NCI-H526 treated with DMSO at 0.1 percent for 48 hours (cell line): ENCODE measurements at regions not wholly inside any gene's neighbourhood (a gene's known extent, or its start where the extent isn't known, plus 50 kb on each side); places are given as distances from the start of the nearest gene placed in this dataset.

Experiments used
- DNase-seq: peaks from one replicate; lab custom pipeline; 2025; lab: John Stamatoyannopoulos, UW

DNA sequence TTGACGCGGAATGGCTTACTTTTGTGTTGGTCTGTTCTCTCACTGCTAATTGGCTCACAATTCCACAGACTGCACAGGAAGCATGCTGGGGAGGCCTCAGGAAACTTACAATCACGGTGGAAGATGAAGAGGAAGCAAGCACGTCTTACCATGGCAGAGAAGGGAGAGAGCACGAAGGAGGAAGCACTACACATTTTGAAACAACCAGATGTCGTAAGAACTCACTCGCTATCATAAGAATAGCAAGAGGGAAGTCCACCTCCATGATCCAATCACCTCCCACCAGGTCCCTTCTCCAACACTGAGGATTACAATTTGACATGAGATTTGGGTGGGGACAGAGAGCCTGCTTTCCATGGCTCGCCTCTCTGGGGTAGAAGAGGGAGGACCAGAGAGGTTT lies 106.2 kb downstream of the KCNF1 start:
- DNase-seq = no peak

DNA sequence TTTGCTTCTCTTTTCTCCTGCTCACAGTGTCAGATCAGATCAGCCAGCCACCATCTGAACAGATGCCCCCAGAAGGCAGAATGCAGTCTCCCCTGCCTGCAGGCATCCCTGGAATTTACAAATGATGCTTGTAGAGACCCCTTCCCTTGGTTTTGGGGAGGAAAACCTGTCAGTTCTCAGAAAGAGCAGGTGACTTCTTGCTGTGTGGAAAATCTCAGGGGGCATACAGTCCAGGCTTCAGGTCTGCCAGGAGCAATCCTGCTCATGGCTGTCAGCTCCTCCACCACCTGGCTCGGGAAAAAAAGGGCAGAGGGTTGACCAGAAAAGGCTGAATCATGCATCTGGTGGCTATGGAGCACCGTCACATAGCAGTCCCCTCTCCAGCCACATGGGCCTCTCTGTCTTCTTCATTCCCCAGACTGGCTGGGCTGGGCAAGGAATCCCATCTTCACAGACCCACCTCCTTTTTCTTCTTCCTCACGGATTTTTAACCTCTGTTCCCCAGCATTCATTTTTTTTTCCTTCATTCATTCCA lies 107.0 kb downstream of the KCNF1 start:
- DNase-seq = no peak

- DNase-seq = no peak
Measured at GRCh38 chr2:11019614-11020013, 107.9 kb downstream of the KCNF1 start.

GRCh38 chr2:11022064-11022463 lies 110.3 kb downstream of the KCNF1 start:
- DNase-seq = no peak

DNA sequence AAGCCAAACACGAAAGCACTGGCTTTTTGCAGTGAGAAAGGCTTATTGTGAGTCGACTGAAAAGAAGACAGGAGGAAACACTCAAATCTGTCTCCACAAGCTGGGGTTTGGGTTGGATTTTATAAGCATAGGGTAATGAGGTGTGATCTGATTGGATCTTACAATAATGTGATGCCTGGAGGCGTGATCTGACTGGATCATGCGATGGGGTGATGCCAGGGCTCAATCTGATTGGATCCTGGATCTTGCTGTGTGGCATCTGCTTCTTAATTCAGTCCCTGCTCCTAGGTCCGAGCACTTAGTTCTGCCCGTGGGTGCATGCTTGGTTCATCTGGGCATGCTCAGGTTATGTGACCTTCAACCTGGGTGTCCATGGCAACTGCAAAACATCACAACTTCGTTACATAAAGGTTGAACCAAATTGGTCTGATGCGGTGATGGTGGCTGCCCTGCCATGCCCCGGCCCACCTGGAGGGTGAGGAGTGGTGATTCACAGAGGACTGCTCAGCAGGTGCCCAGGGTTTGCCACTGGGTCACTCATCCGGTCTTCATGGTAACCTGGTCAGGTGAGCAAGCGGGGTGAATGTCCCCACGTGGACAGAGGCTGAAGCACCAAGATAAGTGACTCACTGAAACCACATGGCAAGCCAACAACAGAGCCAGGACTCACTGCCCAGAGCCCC lies 111.0 kb downstream of the KCNF1 start:
- DNase-seq = no peak

- DNase-seq = no peak
Measured at GRCh38 chr2:11023326-11024258, 111.9 kb downstream of the KCNF1 start.

- DNase-seq = no peak
Measured at GRCh38 chr2:11024259-11024645, 112.5 kb downstream of the KCNF1 start.

DNA sequence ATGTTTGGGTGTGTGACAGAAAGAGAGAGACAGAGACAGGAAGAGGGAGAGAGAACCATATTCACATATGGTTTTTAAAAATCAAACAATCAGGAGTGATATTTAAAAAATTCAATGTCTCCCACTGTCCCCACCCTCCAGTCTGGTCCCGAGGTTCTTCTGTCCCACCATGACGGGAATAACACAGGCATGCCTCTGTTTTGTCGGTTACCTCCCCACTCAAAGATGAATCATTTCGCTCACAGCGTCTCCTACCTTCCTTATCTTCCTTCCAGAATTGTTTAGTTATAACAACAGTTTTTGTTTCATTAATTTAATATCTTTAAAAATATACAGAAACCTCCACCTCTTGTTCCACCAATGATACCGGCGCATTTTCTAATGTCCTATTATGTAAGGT lies 113.0 kb downstream of the KCNF1 start:
- no peak for DNase-seq

GRCh38 chr2:11026286-11026921 lies 114.7 kb downstream of the KCNF1 start:
- no peak for DNase-seq

GRCh38 chr2:11027195-11027594 lies 115.5 kb downstream of the KCNF1 start:
- DNase-seq = no peak

GRCh38 chr2:11028407-11028916 lies 116.7 kb downstream of the KCNF1 start:
- DNase-seq = no peak

DNA sequence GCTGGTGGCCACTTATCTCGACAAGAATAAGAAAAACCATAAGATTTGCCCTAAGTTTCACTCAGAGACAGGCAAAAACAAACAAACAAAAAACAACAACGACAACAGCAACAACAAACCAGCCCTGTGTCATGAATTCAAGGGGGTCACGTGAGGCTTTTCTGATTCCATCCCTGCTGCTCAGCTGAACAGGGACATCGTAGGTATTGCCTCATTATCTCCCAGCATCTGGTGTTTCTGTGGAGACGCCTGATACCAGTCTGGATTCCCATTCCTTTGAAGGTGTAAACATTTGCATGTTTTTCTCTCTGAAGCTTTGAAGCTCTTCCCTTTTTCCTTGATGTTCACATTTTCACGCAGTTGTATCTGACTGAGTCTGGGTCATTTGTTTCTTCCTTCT lies 117.4 kb downstream of the KCNF1 start:
- DNase-seq = no peak

GRCh38 chr2:11030036-11030435 lies 118.3 kb downstream of the KCNF1 start:
- DNase-seq = no peak

DNA sequence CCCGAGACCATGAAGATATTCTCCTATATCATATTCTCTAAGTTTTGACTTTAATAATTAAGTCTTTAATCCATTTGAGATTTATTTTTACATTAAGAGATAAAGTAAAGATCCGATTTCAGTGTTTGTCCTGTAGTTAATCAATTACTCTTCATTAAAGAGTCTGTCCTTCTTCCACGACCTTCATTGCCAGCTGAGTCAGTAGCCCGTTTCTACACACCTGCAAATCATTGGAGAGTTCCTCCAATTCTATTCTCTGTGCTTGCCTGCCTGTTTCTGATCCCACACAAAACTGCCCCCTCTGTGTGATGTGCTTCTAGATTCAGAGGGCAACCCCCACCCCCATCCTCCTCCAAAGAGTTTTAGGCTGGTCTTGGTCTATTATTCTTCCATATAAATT lies 119.2 kb downstream of the KCNF1 start:
- DNase-seq = no peak

- DNase-seq = no peak
Measured at GRCh38 chr2:11031876-11032275, 120.1 kb downstream of the KCNF1 start.

GRCh38 chr2:11032396-11032795 lies 120.7 kb downstream of the KCNF1 start:
- no peak for DNase-seq

DNA sequence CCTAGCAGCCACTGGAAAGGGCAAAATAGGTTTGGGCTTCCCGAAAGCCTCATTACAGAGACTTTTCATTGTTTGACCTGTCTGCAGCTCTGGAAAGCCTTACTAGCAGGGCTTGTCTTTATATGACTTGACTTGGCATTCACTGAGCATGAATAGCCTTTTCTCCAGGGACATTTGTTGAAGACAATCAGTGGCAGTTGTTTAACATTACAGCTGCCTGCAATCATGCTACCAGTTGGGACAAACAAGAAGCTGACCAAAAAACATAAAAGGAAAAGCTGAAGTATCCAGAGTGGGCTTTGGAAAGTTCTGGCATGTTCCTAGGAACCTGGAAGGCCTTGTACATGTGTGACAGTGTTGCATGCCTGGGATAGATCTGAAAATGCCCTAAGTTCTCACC lies 121.4 kb downstream of the KCNF1 start:
- DNase-seq = no peak

DNA sequence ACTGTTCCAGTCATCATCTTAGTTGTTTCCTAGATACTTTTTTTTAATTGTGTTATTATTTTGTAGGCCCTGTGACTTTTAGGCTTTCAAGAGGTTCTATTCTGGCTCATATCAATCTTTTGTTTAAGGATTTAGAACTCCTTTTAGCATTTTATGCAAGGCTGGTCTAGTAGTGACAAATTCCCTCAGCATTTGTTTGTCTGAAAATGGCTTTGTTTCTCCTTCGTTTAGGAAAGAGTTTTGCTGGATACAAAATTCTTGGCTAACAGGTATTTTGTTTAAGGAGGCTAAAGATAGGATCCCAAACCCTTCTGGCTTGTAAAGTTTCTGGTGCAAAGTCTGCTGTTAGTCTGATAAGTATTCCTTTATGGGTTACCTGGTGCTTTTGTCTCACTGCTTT lies 116.6 kb upstream of the SLC66A3 start:
- no peak for DNase-seq

GRCh38 chr2:11040992-11041391 lies 114.3 kb upstream of the SLC66A3 start:
- DNase-seq = no peak

- DNase-seq = no peak
Measured at GRCh38 chr2:11042841-11043240, 112.4 kb upstream of the SLC66A3 start.

DNA sequence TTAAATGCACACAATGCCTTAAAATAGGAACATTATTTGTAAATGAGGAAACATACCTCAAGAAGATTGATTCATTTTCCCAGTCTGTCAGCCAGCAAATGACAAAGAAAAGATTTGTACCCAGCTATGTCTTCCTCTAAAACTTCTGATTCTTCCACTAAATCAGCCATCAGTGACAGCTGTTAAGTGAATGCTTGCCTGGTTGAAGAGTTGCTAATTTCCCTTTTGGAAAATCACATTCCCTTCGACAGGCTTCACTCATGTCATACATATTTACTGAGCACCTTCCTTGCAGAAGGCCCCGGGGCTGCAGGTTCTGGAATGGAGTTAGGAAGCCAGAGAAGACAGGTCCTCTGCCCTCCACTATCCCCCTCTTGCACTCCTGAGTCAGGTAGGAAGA lies 112.0 kb upstream of the SLC66A3 start:
- no peak for DNase-seq

DNA sequence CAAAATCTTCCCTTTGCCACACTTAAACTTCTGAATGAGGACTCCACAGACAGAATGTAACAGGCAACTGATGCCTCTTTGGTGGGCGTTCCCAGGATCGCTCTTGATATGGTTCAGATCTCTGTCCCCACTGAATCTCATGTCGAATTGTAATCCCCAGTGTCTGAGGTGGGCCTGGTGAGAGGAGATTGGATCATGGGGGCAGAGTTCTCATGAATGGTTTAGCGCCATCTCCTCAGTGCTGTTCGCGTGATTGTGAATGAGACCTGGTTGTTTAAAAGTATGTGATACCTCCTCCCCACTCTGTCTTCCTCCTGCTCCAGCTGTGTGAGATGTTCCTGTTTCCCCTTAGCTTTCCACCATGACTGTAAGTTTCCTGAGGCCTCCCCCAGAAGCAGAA lies 111.1 kb upstream of the SLC66A3 start:
- DNase-seq = no peak

DNA sequence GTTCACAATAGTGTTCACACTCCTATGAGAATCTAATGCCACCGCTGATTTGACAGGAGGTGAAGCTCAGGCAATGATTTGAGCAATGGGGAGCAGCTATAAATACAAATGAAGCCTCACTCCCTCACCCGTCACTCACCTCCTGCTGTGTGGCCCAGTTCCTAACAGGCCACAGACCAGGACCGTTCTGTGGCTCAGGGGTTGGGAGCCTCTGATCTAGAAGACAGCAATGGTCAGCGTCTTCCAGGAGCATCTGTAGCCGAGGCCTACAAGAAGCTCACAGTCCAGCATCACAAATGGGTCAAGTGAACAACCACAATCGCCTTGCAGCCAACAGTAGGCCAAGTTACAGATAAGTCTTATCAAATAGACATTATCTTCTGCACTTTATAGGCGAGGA lies 110.0 kb upstream of the SLC66A3 start:
- no peak for DNase-seq
